ENCODE measurements at regions not wholly inside any gene's neighbourhood (a gene's known extent, or its start where the extent isn't known, plus 50 kb on each side); places are given as distances from the start of the nearest gene placed in this dataset.

- Mint-ChIP-seq H3K27me3 (ENCODE audit: low read depth) (no peaks in the 10 kb centered on the region), H3K4me1 (no peaks in the 10 kb centered on the region), H3K9me3 (peaks cover 2% of the 10 kb centered on the region)
Measured at GRCh38 chr17:77857613-77858012, 100.9 kb upstream of the TNRC6C start.

GRCh38 chr17:77858291-77859034 is 100.0 kb upstream of the TNRC6C start:
- H3K27ac Mint-ChIP-seq (ENCODE audit: unreplicated experiment): no peak overlapping the region
- no peak for DNase-seq (ENCODE audit: low read depth, low spot score)
- TF ChIP-seq CTCF (conservative IDR thresholded peaks at IDR 0.05): no peak

More at GRCh38 chr17:77857613-77858012, 100.9 kb upstream of the TNRC6C start:
- no peak for TF ChIP-seq CTCF (conservative IDR thresholded peaks at IDR 0.05)
- Mint-ChIP-seq H3K4me3 (no peak overlapping the region), H3K36me3 (ENCODE audit: low read depth) (no peaks in the 10 kb centered on the region), H3K27ac (ENCODE audit: unreplicated experiment) (no peak overlapping the region)
- DNase-seq (ENCODE audit: low read depth, low spot score): no peak

GRCh38 chr17:77859035-77859810 is 99.3 kb upstream of the TNRC6C start:
- DNase-seq (ENCODE audit: low read depth, low spot score): no peak
- peaks cover 2% of the 10 kb centered on the region for H3K9me3 Mint-ChIP-seq
- H3K4me3 Mint-ChIP-seq: no peak overlapping the region
- no peaks in the 10 kb centered on the region for H3K36me3 Mint-ChIP-seq (ENCODE audit: low read depth)
- no peak for TF ChIP-seq CTCF (conservative IDR thresholded peaks at IDR 0.05)
- H3K4me1 Mint-ChIP-seq: peaks cover 7% of the 10 kb centered on the region
- H3K27me3 Mint-ChIP-seq (ENCODE audit: low read depth): no peaks in the 10 kb centered on the region
- no peak overlapping the region for H3K27ac Mint-ChIP-seq (ENCODE audit: unreplicated experiment)

More at GRCh38 chr17:77858291-77859034, 100.0 kb upstream of the TNRC6C start:
- Mint-ChIP-seq H3K27me3 (ENCODE audit: low read depth) (no peaks in the 10 kb centered on the region), H3K4me3 (no peak overlapping the region), H3K9me3 (peaks cover 2% of the 10 kb centered on the region), H3K36me3 (ENCODE audit: low read depth) (no peaks in the 10 kb centered on the region), H3K4me1 (peaks cover 2% of the 10 kb centered on the region)

GRCh38 chr17:77861133-77861695 is 97.3 kb upstream of the TNRC6C start:
- Mint-ChIP-seq H3K27ac (ENCODE audit: unreplicated experiment) (no peak overlapping the region), H3K4me3 (no peak overlapping the region), H3K4me1 (peaks cover 16% of the 10 kb centered on the region), H3K36me3 (ENCODE audit: low read depth) (no peaks in the 10 kb centered on the region), H3K9me3 (peaks cover 2% of the 10 kb centered on the region), H3K27me3 (ENCODE audit: low read depth) (no peaks in the 10 kb centered on the region)
- DNase-seq (ENCODE audit: low read depth, low spot score): no peak
- no peak for TF ChIP-seq CTCF (conservative IDR thresholded peaks at IDR 0.05)

- Mint-ChIP-seq H3K4me1 (peaks cover 16% of the 10 kb centered on the region), H3K27me3 (ENCODE audit: low read depth) (no peaks in the 10 kb centered on the region), H3K36me3 (ENCODE audit: low read depth) (no peaks in the 10 kb centered on the region), H3K27ac (ENCODE audit: unreplicated experiment) (no peak overlapping the region), H3K9me3 (peaks cover 2% of the 10 kb centered on the region), H3K4me3 (no peak overlapping the region)
- DNase-seq (ENCODE audit: low read depth, low spot score): no peak
- TF ChIP-seq CTCF (conservative IDR thresholded peaks at IDR 0.05): no peak
Measured at GRCh38 chr17:77861981-77862645, 96.4 kb upstream of the TNRC6C start.

Measured in neural crest cell (in vitro differentiated cells).